HFFc6 (cell line): ENCODE measurements at regions not wholly inside any gene's neighbourhood (a gene's known extent, or its start where the extent isn't known, plus 50 kb on each side); places are given as distances from the start of the nearest gene placed in this dataset.

Experiments
- DNase-seq: peaks from one replicate; pipeline ENCODE4 v3.0.0-alpha.2; 2018
- H3K27ac Mint-ChIP-seq: 2 replicates; pipeline ENCODE4 v1.8.0; 2020; ENCODE audit warnings: mild to moderate bottlenecking, mixed read lengths
- H3K27me3 Mint-ChIP-seq: 2 replicates; pipeline ENCODE4 v1.8.0; 2021; ENCODE audit warnings: mild to moderate bottlenecking, moderate library complexity, mixed read lengths; ENCODE audit not compliant: insufficient read depth
- H3K36me3 Mint-ChIP-seq: 2 replicates; pipeline ENCODE4 v1.8.0; 2021; ENCODE audit warnings: low read depth, mixed read lengths
- H3K4me1 Mint-ChIP-seq: 2 replicates; pipeline ENCODE4 v1.8.0; 2020; ENCODE audit warnings: low read depth, mixed read lengths
- H3K4me3 Mint-ChIP-seq: 2 replicates; pipeline ENCODE4 v1.8.0; 2020; ENCODE audit warnings: mild to moderate bottlenecking, moderate library complexity, mixed read lengths
- H3K9me3 Mint-ChIP-seq: 2 replicates; pipeline ENCODE4 v1.8.0; 2020; ENCODE audit warnings: mild to moderate bottlenecking, mixed read lengths
- TF ChIP-seq, protein P1 (sequence below): fragments of 200-600 bp; sonication (generic); IDR thresholded peaks from 2 replicates; pipeline ENCODE4 v1.5.0; 2021; ENCODE audit warnings: antibody characterized with exemption, mild to moderate bottlenecking

GRCh38 chr1:184285401-184286087 is 101.3 kb upstream of the C1orf21 start:
- Mint-ChIP-seq H3K27me3 (peaks cover 5% of the 10 kb centered on the region), H3K27ac (no peak overlapping the region), H3K36me3 (peaks cover 5% of the 10 kb centered on the region; the same call in 1 of the 2 replicates), H3K9me3 (peaks cover 8% of the 10 kb centered on the region; the same call in 1 of the 2 replicates), H3K4me1 (0 out of 2 replicates have a peak, but pooled peaks cover 10% of the 10 kb centered on the region), H3K4me3 (no peak overlapping the region)
- TF ChIP-seq, protein P1, sequence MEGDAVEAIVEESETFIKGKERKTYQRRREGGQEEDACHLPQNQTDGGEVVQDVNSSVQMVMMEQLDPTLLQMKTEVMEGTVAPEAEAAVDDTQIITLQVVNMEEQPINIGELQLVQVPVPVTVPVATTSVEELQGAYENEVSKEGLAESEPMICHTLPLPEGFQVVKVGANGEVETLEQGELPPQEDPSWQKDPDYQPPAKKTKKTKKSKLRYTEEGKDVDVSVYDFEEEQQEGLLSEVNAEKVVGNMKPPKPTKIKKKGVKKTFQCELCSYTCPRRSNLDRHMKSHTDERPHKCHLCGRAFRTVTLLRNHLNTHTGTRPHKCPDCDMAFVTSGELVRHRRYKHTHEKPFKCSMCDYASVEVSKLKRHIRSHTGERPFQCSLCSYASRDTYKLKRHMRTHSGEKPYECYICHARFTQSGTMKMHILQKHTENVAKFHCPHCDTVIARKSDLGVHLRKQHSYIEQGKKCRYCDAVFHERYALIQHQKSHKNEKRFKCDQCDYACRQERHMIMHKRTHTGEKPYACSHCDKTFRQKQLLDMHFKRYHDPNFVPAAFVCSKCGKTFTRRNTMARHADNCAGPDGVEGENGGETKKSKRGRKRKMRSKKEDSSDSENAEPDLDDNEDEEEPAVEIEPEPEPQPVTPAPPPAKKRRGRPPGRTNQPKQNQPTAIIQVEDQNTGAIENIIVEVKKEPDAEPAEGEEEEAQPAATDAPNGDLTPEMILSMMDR = no peak
- no peak for DNase-seq

DNA sequence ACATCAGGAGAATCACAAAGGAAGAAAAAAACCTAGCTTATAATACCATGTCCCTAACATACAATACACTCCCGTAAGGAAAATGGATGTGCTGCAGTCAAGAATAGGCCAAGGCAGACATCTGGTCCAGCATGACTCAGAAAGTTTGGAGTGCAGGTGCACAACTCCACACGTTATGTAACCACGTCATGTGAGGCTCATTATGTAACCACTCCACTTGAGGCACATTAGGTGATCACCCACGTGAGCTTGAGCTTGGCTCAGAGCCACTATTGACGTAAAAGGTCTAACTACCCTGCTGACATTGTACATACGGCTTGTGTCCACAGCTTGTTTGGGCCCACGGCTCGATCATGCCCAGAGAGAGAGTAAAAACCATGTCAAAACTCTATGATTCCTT is 99.8 kb upstream of the C1orf21 start:
- H3K27me3 Mint-ChIP-seq = peaks cover 5% of the 10 kb centered on the region
- no peak overlapping the region for H3K4me3 Mint-ChIP-seq
- H3K9me3 Mint-ChIP-seq = peaks cover 10% of the 10 kb centered on the region; the same call in 1 of the 2 replicates
- no peak for DNase-seq
- H3K27ac Mint-ChIP-seq = no peak overlapping the region
- H3K36me3 Mint-ChIP-seq = peaks cover 7% of the 10 kb centered on the region; the same call in 1 of the 2 replicates
- TF ChIP-seq, protein P1 = no peak
- peaks cover 16% of the 10 kb centered on the region for H3K4me1 Mint-ChIP-seq

GRCh38 chr1:184289825-184290550 is 96.8 kb upstream of the C1orf21 start:
- Mint-ChIP-seq H3K27ac (no peak overlapping the region), H3K27me3 (peaks cover 1% of the 10 kb centered on the region), H3K36me3 (peaks cover 7% of the 10 kb centered on the region; the same call in 1 of the 2 replicates), H3K4me1 (peaks cover 10% of the 10 kb centered on the region), H3K4me3 (no peak overlapping the region), H3K9me3 (peaks cover 10% of the 10 kb centered on the region; the same call in 1 of the 2 replicates)
- TF ChIP-seq, protein P1 = no peak
- no peak for DNase-seq

- Mint-ChIP-seq H3K4me1 (peaks cover 18% of the 10 kb centered on the region), H3K27ac (no peak overlapping the region), H3K4me3 (no peak overlapping the region), H3K27me3 (peaks cover 1% of the 10 kb centered on the region), H3K9me3 (peaks cover 10% of the 10 kb centered on the region; the same call in 1 of the 2 replicates), H3K36me3 (peaks cover 7% of the 10 kb centered on the region; the same call in 1 of the 2 replicates)
- TF ChIP-seq, protein P1 = no peak
- DNase-seq = no peak
These were observed 95.1 kb upstream of the C1orf21 start for GRCh38 chr1:184291701-184292100.

- peaks cover 10% of the 10 kb centered on the region; the same call in 1 of the 2 replicates for H3K9me3 Mint-ChIP-seq
- DNase-seq = no peak
- peaks cover 1% of the 10 kb centered on the region for H3K27me3 Mint-ChIP-seq
- H3K27ac Mint-ChIP-seq = no peak overlapping the region
- H3K4me3 Mint-ChIP-seq = no peak overlapping the region
- peaks cover 22% of the 10 kb centered on the region for H3K4me1 Mint-ChIP-seq
- peaks cover 7% of the 10 kb centered on the region; the same call in 1 of the 2 replicates for H3K36me3 Mint-ChIP-seq
- TF ChIP-seq, protein P1 = no peak
These were observed 94.7 kb upstream of the C1orf21 start for GRCh38 chr1:184292101-184292500.
